Liver (tissue), 2 donors: ENCODE measurements at regions not wholly inside any gene's neighbourhood (a gene's known extent, or its start where the extent isn't known, plus 50 kb on each side); places are given as distances from the start of the nearest gene placed in this dataset.

Source experiments
- CTCF ChIP-seq: fragments of 150-350 bp; IDR thresholded peaks from 2 replicates; pipeline ENCODE4 v1.5.1; 2017; ENCODE audit warnings: improper control_type of control experiment, low read depth, low read length; ENCODE audit not compliant: missing input control
- ZBTB33 ChIP-seq: IDR thresholded peaks from 2 replicates; pipeline ENCODE4 v1.6.1; 2016; ENCODE audit warnings: antibody characterized with exemption
- donor health status: healthy.

- TF ChIP-seq CTCF, result no peak
- no peak for TF ChIP-seq ZBTB33
These were observed 84.2 kb upstream of the STXBP6 start for GRCh38 chr14:25134184-25134583.
